KMS-11 (cell line): ENCODE measurements at regions not wholly inside any gene's neighbourhood (a gene's known extent, or its start where the extent isn't known, plus 50 kb on each side); places are given as distances from the start of the nearest gene placed in this dataset.

Experiments used
- H2AFZ ChIP-seq: fragments of 200-600 bp; sonication (generic); 2 replicates; pipeline ENCODE4 v1.6.1; 2016; ENCODE audit warnings: antibody characterized with exemption, mixed run types, low read depth
- H3K27ac ChIP-seq: fragments of 200-600 bp; sonication (generic); 2 replicates; pipeline ENCODE4 v1.6.1; 2016; ENCODE audit warnings: mild to moderate bottlenecking, mixed run types
- H3K27me3 ChIP-seq: fragments of 200-600 bp; sonication (generic); 2 replicates; pipeline ENCODE4 v1.6.1; 2017; ENCODE audit warnings: mild to moderate bottlenecking, low read depth, mixed run types, moderate library complexity; ENCODE audit not compliant: insufficient read depth
- H3K36me3 ChIP-seq: fragments of 200-600 bp; sonication (generic); 2 replicates; pipeline ENCODE4 v1.6.1; 2017; ENCODE audit warnings: mild to moderate bottlenecking, mixed run types; ENCODE audit not compliant: insufficient read depth
- H3K4me1 ChIP-seq: fragments of 200-600 bp; sonication (generic); 2 replicates; pipeline ENCODE4 v1.6.1; 2016; ENCODE audit warnings: mild to moderate bottlenecking, low read depth, mixed run types; ENCODE audit not compliant: poor library complexity, severe bottlenecking
- H3K4me2 ChIP-seq: fragments of 200-600 bp; sonication (generic); 2 replicates; pipeline ENCODE4 v1.7.0; 2016; ENCODE audit warnings: mild to moderate bottlenecking, mixed run types
- H3K4me3 ChIP-seq: fragments of 200-600 bp; sonication (generic); IDR thresholded peaks from 2 replicates; pipeline ENCODE4 v1.6.1; 2017; ENCODE audit warnings: low read depth, low read length, mixed read lengths; ENCODE audit not compliant: insufficient read depth
- H3K79me2 ChIP-seq: fragments of 200-600 bp; sonication (generic); 2 replicates; pipeline ENCODE4 v1.6.1; 2016; ENCODE audit warnings: low read depth, mixed run types; ENCODE audit not compliant: insufficient read depth
- H3K9ac ChIP-seq: fragments of 200-600 bp; sonication (generic); 2 replicates; pipeline ENCODE4 v1.6.1; 2016; ENCODE audit warnings: mild to moderate bottlenecking, mixed run types
- H4K20me1 ChIP-seq: fragments of 200-600 bp; sonication (generic); 2 replicates; pipeline ENCODE4 v1.6.1; 2016; ENCODE audit warnings: mild to moderate bottlenecking, mixed run types; ENCODE audit not compliant: insufficient read depth
- TF ChIP-seq, protein P1 (sequence below): fragments of 200-600 bp; sonication (generic); conservative IDR thresholded peaks from 2 replicates; pipeline ENCODE4 v1.6.1; 2017; ENCODE audit warnings: low read depth, mild to moderate bottlenecking, antibody characterized with exemption, low read length, moderate library complexity, mixed read lengths

DNA sequence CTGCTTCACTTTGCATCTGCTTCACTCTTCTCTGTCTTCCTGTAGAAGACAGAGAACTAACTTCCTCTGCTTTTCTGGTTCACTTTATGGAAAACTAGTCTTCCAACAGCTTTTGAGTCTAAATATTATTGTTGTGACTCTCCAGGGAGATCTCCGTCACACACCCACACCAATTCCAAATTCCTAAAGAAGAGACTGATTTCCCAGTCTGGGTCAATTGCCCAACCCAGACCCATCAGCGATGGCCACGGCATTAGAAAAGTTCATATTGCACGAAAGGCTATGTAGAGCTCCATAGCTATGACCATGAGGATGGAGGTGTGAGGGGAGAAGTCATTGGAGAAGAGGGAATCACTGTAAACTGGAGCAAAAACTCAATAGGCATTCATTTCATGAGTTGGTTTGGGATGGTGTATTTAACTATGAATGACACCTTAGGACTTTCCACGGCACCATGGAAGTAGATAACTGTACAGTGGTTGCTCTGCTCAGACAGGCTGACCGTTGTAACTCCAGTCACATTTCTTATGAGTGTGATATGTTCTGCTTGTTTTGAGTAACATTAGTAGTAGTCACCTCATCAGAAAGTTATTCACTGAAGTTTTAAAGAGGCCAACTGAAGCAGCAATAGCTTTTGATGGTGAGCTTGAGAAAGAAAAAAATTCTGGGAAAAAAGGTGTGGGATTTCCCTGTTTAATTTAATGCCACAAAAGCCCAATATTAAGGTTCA, 78.1 kb upstream of the MAMDC2 start:
- no peak overlapping the region for H3K9ac ChIP-seq
- TF ChIP-seq, protein P1, sequence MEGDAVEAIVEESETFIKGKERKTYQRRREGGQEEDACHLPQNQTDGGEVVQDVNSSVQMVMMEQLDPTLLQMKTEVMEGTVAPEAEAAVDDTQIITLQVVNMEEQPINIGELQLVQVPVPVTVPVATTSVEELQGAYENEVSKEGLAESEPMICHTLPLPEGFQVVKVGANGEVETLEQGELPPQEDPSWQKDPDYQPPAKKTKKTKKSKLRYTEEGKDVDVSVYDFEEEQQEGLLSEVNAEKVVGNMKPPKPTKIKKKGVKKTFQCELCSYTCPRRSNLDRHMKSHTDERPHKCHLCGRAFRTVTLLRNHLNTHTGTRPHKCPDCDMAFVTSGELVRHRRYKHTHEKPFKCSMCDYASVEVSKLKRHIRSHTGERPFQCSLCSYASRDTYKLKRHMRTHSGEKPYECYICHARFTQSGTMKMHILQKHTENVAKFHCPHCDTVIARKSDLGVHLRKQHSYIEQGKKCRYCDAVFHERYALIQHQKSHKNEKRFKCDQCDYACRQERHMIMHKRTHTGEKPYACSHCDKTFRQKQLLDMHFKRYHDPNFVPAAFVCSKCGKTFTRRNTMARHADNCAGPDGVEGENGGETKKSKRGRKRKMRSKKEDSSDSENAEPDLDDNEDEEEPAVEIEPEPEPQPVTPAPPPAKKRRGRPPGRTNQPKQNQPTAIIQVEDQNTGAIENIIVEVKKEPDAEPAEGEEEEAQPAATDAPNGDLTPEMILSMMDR, result no peak

DNA sequence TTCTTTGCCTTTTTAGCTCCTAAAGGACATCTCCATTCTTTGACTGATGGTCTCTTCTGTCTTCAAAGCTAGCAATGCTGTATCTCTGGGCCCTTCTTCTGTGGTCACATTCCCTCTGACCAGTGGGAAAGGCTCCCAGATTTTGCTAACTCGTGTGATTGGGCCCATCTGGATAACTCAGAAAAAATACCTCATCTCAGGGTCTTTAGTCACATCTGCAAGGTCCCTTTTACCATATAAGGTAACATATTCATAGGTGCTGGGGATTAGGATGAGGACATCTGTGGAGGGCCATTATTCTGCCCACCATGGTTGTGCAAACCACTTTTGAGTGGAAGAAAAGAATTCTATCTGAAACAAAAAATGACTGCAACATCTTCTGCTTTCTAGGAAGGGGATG, 76.3 kb upstream of the MAMDC2 start:
- TF ChIP-seq, protein P1, result no peak
- no peaks in the 10 kb centered on the region for H3K36me3 ChIP-seq

More for the DNA sequence above, 78.1 kb upstream of the MAMDC2 start:
- no peak overlapping the region for H2AFZ ChIP-seq
- H3K4me1 ChIP-seq, result no peaks in the 10 kb centered on the region
- no peak overlapping the region for H3K27ac ChIP-seq
- no peak overlapping the region for H3K4me3 ChIP-seq
- no peaks in the 10 kb centered on the region for H3K36me3 ChIP-seq
- no peaks in the 10 kb centered on the region for H4K20me1 ChIP-seq
- H3K4me2 ChIP-seq, result no peak overlapping the region
- H3K27me3 ChIP-seq, result no peaks in the 10 kb centered on the region
- H3K79me2 ChIP-seq, result no peaks in the 10 kb centered on the region

GRCh38 chr9:69970001-69970533, 73.6 kb upstream of the MAMDC2 start:
- H3K4me2 ChIP-seq, result no peak overlapping the region
- no peak overlapping the region for H3K27ac ChIP-seq
- no peak overlapping the region for H3K9ac ChIP-seq
- no peaks in the 10 kb centered on the region for H3K79me2 ChIP-seq
- no peak overlapping the region for H2AFZ ChIP-seq
- H3K4me1 ChIP-seq, result no peaks in the 10 kb centered on the region
- H3K27me3 ChIP-seq, result no peaks in the 10 kb centered on the region
- TF ChIP-seq, protein P1, result no peak
- H4K20me1 ChIP-seq, result no peaks in the 10 kb centered on the region
- H3K36me3 ChIP-seq, result no peaks in the 10 kb centered on the region
- no peak overlapping the region for H3K4me3 ChIP-seq

More for the DNA sequence above, 76.3 kb upstream of the MAMDC2 start:
- no peak overlapping the region for H3K9ac ChIP-seq
- no peak overlapping the region for H2AFZ ChIP-seq
- H3K4me3 ChIP-seq, result no peak overlapping the region
- H3K27ac ChIP-seq, result no peak overlapping the region
- no peaks in the 10 kb centered on the region for H3K4me1 ChIP-seq
- no peaks in the 10 kb centered on the region for H3K79me2 ChIP-seq
- no peaks in the 10 kb centered on the region for H3K27me3 ChIP-seq
- H4K20me1 ChIP-seq, result no peaks in the 10 kb centered on the region
- no peak overlapping the region for H3K4me2 ChIP-seq

- no peak overlapping the region for H3K4me3 ChIP-seq
- TF ChIP-seq, protein P1, result peak; percentile 84
- H3K36me3 ChIP-seq, result no peaks in the 10 kb centered on the region
- H3K27me3 ChIP-seq, result no peaks in the 10 kb centered on the region
- H3K27ac ChIP-seq, result no peak overlapping the region
- H2AFZ ChIP-seq, result no peak overlapping the region
- no peak overlapping the region for H3K9ac ChIP-seq
- H3K4me2 ChIP-seq, result no peak overlapping the region
- H3K79me2 ChIP-seq, result no peaks in the 10 kb centered on the region
- H3K4me1 ChIP-seq, result no peaks in the 10 kb centered on the region
- no peaks in the 10 kb centered on the region for H4K20me1 ChIP-seq
Observed at GRCh38 chr9:69971643-69972449, 71.8 kb upstream of the MAMDC2 start.
